H1 (cell line): ENCODE measurements at regions not wholly inside any gene's neighbourhood (a gene's known extent, or its start where the extent isn't known, plus 50 kb on each side); places are given as distances from the start of the nearest gene placed in this dataset.

Source experiments
- CHD2 ChIP-seq: IDR thresholded peaks from 2 replicates; pipeline ENCODE4 v1.6.1; 2012; ENCODE audit warnings: low read length, improper control_type of control experiment
- GABPA ChIP-seq: IDR thresholded peaks from 2 replicates; pipeline ENCODE4 v1.6.1; 2011; ENCODE audit warnings: mild to moderate bottlenecking, low read length, moderate library complexity, borderline replicate concordance; ENCODE audit not compliant: insufficient read depth
- POU5F1 ChIP-seq: IDR thresholded peaks from 2 replicates; pipeline ENCODE4 v1.6.1; 2011; ENCODE audit warnings: low read depth, mild to moderate bottlenecking, low read length, moderate library complexity
- SAP30 ChIP-seq: fragments of 300-600 bp; sonication (generic); IDR thresholded peaks from 2 replicates; pipeline ENCODE4 v1.7.1; 2012; ENCODE audit warnings: low read length, moderate library complexity, mild to moderate bottlenecking, inconsistent platforms; ENCODE audit not compliant: insufficient read depth, insufficient replicate concordance
- SUZ12 ChIP-seq: fragments of 200-600 bp; sonication (generic); IDR thresholded peaks from 2 replicates; pipeline ENCODE4 v1.6.1; 2012; ENCODE audit warnings: mild to moderate bottlenecking, inconsistent platforms, low read length, moderate library complexity, mixed read lengths
- TBP ChIP-seq: IDR thresholded peaks from 2 replicates; pipeline ENCODE4 v1.6.1; 2011; ENCODE audit warnings: low read depth, low read length, improper control_type of control experiment

- TF ChIP-seq SUZ12 (no peak), GABPA (no peak), POU5F1 (no peak), CHD2 (no peak), TBP (no peak), SAP30 (no peak)
These were observed 731.6 kb downstream of the SOCS6 start (continued) for GRCh38 chr18:71020342-71021029.
